Hepatocyte (in vitro differentiated cells): ENCODE measurements at regions not wholly inside any gene's neighbourhood (a gene's known extent, or its start where the extent isn't known, plus 50 kb on each side); places are given as distances from the start of the nearest gene placed in this dataset.

Experiments
- DNase-seq: peaks from one replicate; pipeline ENCODE4 v3.0.0-alpha.2; 2016; ENCODE audit warnings: low spot score
- H2AFZ ChIP-seq: fragments of 200-600 bp; sonication (generic); 2 replicates; pipeline ENCODE4 v1.6.0; 2016; ENCODE audit warnings: antibody characterized with exemption, mild to moderate bottlenecking
- H3K27ac ChIP-seq: fragments of 200-600 bp; sonication (generic); 2 replicates; pipeline ENCODE4 v1.5.1; 2016; ENCODE audit warnings: mild to moderate bottlenecking
- H3K27me3 ChIP-seq: fragments of 200-600 bp; sonication (generic); 2 replicates; pipeline ENCODE4 v1.6.1; 2016
- H3K36me3 ChIP-seq: fragments of 200-600 bp; sonication (generic); replicated peaks from 2 replicates; pipeline ENCODE4 v1.5.1; 2016; ENCODE audit warnings: low read depth; ENCODE audit not compliant: insufficient read depth
- H3K4me1 ChIP-seq: fragments of 200-600 bp; sonication (generic); 2 replicates; pipeline ENCODE4 v1.5.1; 2016; ENCODE audit warnings: mild to moderate bottlenecking, moderate library complexity; ENCODE audit not compliant: insufficient read depth
- H3K4me2 ChIP-seq: fragments of 200-600 bp; sonication (generic); 2 replicates; pipeline ENCODE4 v1.6.0; 2016
- H3K4me3 ChIP-seq: fragments of 200-600 bp; sonication (generic); 2 replicates; pipeline ENCODE4 v1.5.1; 2016; ENCODE audit warnings: mild to moderate bottlenecking
- H3K79me2 ChIP-seq: fragments of 200-600 bp; sonication (generic); 2 replicates; pipeline ENCODE4 v1.6.0; 2017; ENCODE audit warnings: mild to moderate bottlenecking
- H3K9me2 ChIP-seq: fragments of 200-600 bp; sonication (generic); replicated peaks from 2 replicates; pipeline ENCODE4 v1.6.0; 2017; ENCODE audit warnings: mild to moderate bottlenecking; ENCODE audit not compliant: insufficient read depth
- H3K9me3 ChIP-seq: fragments of 200-600 bp; sonication (generic); 2 replicates; pipeline ENCODE4 v1.5.1; 2016; ENCODE audit warnings: low read depth, mild to moderate bottlenecking
- H4K20me1 ChIP-seq: fragments of 200-600 bp; sonication (generic); 2 replicates; pipeline ENCODE4 v1.6.0; 2016; ENCODE audit warnings: mild to moderate bottlenecking; ENCODE audit not compliant: insufficient read depth, poor library complexity, severe bottlenecking
- CTCF ChIP-seq: fragments of 200-600 bp; sonication (generic); IDR thresholded peaks from 2 replicates; pipeline ENCODE4 v1.5.1; 2016; ENCODE audit warnings: antibody characterized with exemption, mild to moderate bottlenecking; ENCODE audit not compliant: poor library complexity
- EZH2 ChIP-seq: fragments of 200-600 bp; sonication (generic); IDR thresholded peaks from 2 replicates; pipeline ENCODE4 v1.6.1; 2016; ENCODE audit warnings: antibody characterized with exemption, mild to moderate bottlenecking, borderline replicate concordance
- EZH2phosphoT487 ChIP-seq: fragments of 200-600 bp; sonication (generic); IDR thresholded peaks from one replicate; pipeline ENCODE4 v1.6.1; 2018; ENCODE audit warnings: antibody characterized with exemption, mild to moderate bottlenecking, low read depth, moderate library complexity; ENCODE audit not compliant: unreplicated experiment, severe bottlenecking
- WGBS: methylation state at CpG from one replicate; pipeline ENCODE4 v1.1.6; 2016; ENCODE audit warnings: low lambda C conversion rate; ENCODE audit errors: missing lambda C conversion rate; 5-methylcytosine and 5-hydroxymethylcytosine counted together

- Histone ChIP-seq H3K4me2 (no peak overlapping the region), H3K27ac (no peak overlapping the region), H3K4me1 (peaks cover 11% of the 10 kb centered on the region), H3K9me3 (no peaks in the 10 kb centered on the region), H3K27me3 (no peaks in the 10 kb centered on the region), H3K79me2 (no peaks in the 10 kb centered on the region), H4K20me1 (no peaks in the 10 kb centered on the region), H3K9me2 (no peaks in the 10 kb centered on the region), H3K4me3 (no peak overlapping the region), H3K36me3 (no peaks in the 10 kb centered on the region), H2AFZ (no peak overlapping the region)
- WGBS, result 84% methylated on average over 10 of the region's 10 CpGs
- DNase-seq, result no peak
- TF ChIP-seq CTCF (no peak), EZH2phosphoT487 (no peak), EZH2 (no peak)
Observed at GRCh38 chr1:11338284-11338924, 65.4 kb downstream of the UBIAD1 start.

GRCh38 chr1:11339346-11340232, 66.6 kb downstream of the UBIAD1 start:
- Histone ChIP-seq H3K36me3 (no peaks in the 10 kb centered on the region), H3K9me3 (no peaks in the 10 kb centered on the region), H2AFZ (peak overlapping the region; percentile 35), H3K79me2 (no peaks in the 10 kb centered on the region), H3K27ac (no peak overlapping the region), H3K4me1 (peaks cover 11% of the 10 kb centered on the region), H4K20me1 (no peaks in the 10 kb centered on the region), H3K4me2 (peak overlapping the region; percentile 65), H3K4me3 (no peak overlapping the region), H3K27me3 (no peaks in the 10 kb centered on the region), H3K9me2 (no peaks in the 10 kb centered on the region)
- WGBS, result 25% methylated on average over 24 of the region's 24 CpGs
- no peak for TF ChIP-seq CTCF
- no peak for TF ChIP-seq EZH2
- TF ChIP-seq EZH2phosphoT487, result no peak
- peak; percentile 65 for DNase-seq

GRCh38 chr1:11340233-11340632, 67.2 kb downstream of the UBIAD1 start:
- H3K9me3 ChIP-seq, result no peaks in the 10 kb centered on the region
- no peak for DNase-seq
- H2AFZ ChIP-seq, result no peak overlapping the region
- no peak for TF ChIP-seq CTCF
- TF ChIP-seq EZH2phosphoT487, result no peak
- no peak for TF ChIP-seq EZH2
- H4K20me1 ChIP-seq, result no peaks in the 10 kb centered on the region
- H3K4me3 ChIP-seq, result no peak overlapping the region
- no peaks in the 10 kb centered on the region for H3K27me3 ChIP-seq
- H3K27ac ChIP-seq, result no peak overlapping the region
- WGBS, result 70% methylated on average over 4 of the region's 4 CpGs
- no peaks in the 10 kb centered on the region for H3K36me3 ChIP-seq
- H3K79me2 ChIP-seq, result no peaks in the 10 kb centered on the region
- H3K4me1 ChIP-seq, result peaks cover 11% of the 10 kb centered on the region
- no peaks in the 10 kb centered on the region for H3K9me2 ChIP-seq
- peak overlapping the region; percentile 65 for H3K4me2 ChIP-seq
